Epithelial cell of proximal tubule (primary cell): ENCODE measurements at regions not wholly inside any gene's neighbourhood (a gene's known extent, or its start where the extent isn't known, plus 50 kb on each side); places are given as distances from the start of the nearest gene placed in this dataset.

Source experiments
- DNase-seq: peaks from one replicate; pipeline ENCODE4 v3.0.0-alpha.2; 2011; ENCODE audit warnings: low read depth
- H3K4me3 ChIP-seq: 2 replicates; pipeline ENCODE4 v1.5.1; 2011; ENCODE audit warnings: low read depth, mild to moderate bottlenecking, low read length
- TF ChIP-seq, protein P1 (sequence below): conservative IDR thresholded peaks from 2 replicates; pipeline ENCODE4 v1.5.1; 2012; ENCODE audit warnings: low read depth, mild to moderate bottlenecking, low read length

DNA sequence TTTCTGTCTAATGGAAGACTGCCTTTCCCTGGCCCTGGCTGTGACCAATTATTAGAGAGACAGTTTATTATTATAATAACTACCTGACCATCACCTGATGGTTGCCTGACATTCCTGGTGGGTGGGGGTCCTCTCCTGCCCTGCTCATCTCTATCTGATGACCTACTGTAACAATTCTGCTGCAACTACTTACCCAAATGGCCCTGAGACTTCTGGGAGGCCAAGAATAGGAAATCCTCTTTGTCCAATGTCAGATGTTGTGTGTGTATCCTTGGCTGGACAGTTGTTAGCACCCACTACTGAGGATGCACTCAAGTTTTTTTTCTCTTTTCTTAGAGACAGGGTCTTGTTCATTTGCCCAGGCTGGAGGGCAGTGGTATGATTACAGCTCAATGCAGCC is 110.3 kb downstream of the DDX1 start:
- no peak for DNase-seq
- TF ChIP-seq, protein P1, sequence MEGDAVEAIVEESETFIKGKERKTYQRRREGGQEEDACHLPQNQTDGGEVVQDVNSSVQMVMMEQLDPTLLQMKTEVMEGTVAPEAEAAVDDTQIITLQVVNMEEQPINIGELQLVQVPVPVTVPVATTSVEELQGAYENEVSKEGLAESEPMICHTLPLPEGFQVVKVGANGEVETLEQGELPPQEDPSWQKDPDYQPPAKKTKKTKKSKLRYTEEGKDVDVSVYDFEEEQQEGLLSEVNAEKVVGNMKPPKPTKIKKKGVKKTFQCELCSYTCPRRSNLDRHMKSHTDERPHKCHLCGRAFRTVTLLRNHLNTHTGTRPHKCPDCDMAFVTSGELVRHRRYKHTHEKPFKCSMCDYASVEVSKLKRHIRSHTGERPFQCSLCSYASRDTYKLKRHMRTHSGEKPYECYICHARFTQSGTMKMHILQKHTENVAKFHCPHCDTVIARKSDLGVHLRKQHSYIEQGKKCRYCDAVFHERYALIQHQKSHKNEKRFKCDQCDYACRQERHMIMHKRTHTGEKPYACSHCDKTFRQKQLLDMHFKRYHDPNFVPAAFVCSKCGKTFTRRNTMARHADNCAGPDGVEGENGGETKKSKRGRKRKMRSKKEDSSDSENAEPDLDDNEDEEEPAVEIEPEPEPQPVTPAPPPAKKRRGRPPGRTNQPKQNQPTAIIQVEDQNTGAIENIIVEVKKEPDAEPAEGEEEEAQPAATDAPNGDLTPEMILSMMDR = no peak
- H3K4me3 ChIP-seq = no peak overlapping the region

DNA sequence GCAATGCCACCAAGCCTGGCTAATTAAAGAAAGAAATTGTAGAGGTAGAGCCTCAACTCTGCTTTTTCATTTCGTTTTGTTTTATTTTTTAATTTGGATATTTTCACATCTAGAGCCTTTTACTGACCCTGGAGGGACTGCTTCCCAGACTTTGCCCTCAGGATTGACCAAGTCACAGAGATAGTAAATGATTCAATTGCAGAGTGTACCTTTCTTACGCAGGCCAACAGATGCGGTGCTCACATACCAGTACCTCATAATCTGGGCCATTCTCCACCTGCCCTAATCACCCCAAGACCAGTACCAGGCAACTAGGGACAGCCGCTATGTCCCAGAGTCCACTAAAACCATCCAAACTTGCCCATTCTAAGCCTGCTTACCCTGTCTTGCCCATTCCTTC is 110.8 kb downstream of the DDX1 start:
- no peak overlapping the region for H3K4me3 ChIP-seq
- TF ChIP-seq, protein P1 = no peak
- DNase-seq = no peak

DNA sequence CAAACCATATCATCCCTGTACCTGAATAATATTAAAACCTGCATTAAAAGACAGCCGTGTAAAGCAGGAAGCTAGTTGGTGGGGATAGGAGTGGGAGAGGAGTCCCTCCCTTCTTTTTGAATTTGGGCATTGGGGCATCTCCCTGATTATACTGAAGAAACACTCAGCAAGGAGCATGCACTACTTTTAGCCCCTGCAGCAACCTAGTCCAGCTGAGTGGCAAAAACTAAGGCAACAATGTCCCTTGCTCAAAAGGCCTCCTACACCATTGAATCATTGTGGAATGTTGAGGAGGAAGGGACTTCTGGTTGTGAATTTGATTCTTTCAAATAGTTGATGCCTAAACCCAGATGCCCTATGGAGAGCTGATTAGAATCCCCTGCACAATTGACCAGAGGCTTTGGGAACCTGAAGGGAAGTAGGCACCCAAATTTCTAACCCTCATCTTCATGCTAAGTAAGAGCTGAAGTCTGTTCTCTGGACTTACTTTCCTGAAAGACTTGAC is 111.7 kb downstream of the DDX1 start:
- TF ChIP-seq, protein P1 = no peak
- H3K4me3 ChIP-seq = no peak overlapping the region
- DNase-seq = no peak

DNA sequence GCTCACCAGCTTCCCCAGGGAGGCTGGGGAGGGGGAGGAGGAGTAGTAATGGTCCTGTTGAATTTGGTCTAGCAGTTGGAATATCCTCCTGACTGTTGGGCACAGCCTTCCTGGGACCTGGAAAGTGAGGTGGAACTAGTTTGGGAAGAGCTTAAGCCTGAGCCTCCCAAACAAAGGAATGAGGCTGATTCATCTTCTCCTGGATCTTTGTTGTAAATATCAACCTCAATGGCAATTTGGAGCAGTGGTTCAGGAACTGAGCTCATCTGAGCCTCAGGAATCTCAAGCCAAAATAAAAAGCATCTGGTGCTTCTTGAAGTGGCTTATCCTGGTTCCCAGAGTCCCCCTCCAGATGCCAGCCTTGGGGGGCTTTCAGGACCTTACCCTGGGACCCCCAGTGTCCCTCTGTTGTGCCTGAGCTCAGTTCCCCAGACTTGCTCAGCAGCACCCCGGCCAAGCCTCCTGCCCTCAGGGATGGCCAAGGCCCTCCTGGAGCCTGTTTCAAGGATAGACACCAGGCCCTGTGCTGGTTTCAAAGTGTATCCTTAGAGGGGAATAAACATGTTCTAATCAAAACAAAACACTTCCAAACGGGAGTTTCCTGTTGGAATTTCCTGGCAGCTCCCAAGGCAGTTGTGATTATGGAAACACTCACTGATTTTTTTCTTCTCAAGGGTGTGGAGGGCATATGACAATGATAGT is 112.6 kb downstream of the DDX1 start:
- H3K4me3 ChIP-seq = no peak overlapping the region
- no peak for DNase-seq
- TF ChIP-seq, protein P1 = no peak

DNA sequence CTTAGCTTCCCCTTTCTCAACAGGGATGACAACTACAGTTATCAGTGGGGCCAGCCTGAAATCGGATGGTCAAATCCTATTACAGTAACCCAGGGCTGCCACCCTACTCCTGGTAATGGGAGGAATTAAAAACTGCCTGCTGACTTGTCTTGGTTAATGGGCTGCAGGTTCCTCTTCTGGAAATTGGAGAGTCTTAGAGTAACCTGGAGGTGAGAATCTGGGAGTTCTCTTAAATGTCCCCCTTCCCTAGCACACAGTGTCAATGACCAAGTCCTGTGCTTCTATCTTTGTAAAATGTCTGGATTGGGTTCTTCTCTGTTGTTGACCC is 113.1 kb downstream of the DDX1 start:
- H3K4me3 ChIP-seq = no peak overlapping the region
- TF ChIP-seq, protein P1 = no peak
- DNase-seq = no peak

DNA sequence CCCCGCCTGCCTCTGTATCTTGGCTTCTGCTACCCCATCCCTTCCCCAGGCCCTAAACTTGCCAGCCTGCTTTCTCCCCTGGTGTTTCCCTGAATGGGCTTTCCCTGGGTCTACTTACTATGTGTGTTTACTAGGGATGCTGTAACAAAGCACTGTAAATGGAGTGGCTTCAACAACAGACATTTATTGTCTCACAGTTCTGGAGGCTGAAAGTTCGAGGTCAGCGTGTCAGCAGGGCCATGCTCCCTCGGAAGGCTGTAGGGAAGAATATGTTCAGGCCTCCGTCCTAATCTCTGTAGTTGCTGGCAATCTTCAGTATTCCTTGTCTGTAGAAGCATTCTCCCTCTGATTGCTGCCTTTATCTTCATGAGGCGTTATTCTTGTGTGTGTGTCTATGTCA is 113.6 kb downstream of the DDX1 start:
- no peak overlapping the region for H3K4me3 ChIP-seq
- TF ChIP-seq, protein P1 = no peak
- DNase-seq = no peak

DNA sequence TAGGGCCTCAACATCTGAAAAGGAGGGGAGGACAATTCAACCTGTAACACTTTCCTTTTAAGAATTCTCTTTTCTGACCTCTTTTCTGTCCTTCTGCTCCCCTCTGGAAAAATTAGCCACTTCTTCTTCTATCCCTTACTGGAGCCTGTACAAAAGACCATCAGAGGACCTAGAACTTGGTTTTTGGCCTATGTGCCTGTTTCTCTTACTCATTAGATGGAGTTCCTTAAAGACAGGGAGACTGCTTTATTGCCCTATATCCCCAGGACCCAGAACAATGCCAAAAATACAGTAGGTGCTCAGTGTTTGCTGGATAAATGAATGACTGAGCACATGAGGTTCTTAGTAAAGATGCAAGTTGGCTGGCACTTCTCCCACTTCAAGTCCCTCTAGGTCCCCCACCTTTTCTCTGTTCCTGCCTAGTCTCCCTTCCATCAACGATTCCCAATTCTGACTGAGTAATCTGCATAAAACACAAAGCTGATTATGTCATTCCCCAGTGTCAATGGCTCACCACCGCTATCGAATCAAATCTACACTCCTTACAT is 114.2 kb downstream of the DDX1 start:
- DNase-seq = no peak
- H3K4me3 ChIP-seq = no peak overlapping the region
- TF ChIP-seq, protein P1 = no peak
